H1 (cell line): ENCODE measurements at regions not wholly inside any gene's neighbourhood (a gene's known extent, or its start where the extent isn't known, plus 50 kb on each side); places are given as distances from the start of the nearest gene placed in this dataset.

Experiments used
- CTCF ChIA-PET: fragments of 300-600 bp; sonication (Branson Sonifier 250); formaldehyde crosslinking; loops from one replicate; lab custom pipeline; 2021; ENCODE audit not compliant: partially characterized antibody; lab: Charles Lee
- POLR2A ChIA-PET: fragments of 300-600 bp; sonication (Branson Sonifier 250); formaldehyde crosslinking; loops from one replicate; lab custom pipeline; 2021; ENCODE audit warnings: inconsistent platforms; ENCODE audit not compliant: partially characterized antibody; lab: Charles Lee
- DNase-seq, 2 experiments: peaks; one replicate each; pipeline versions ENCODE4 v3.0.0 to v3.0.0-alpha.2; 2010 to 2022; ENCODE audit warnings: low spot score in 2 of 2, low read depth in 1 of 2, mixed read lengths in 1 of 2
- FAIRE-seq: peaks from 2 replicates; lab custom pipeline; 2011; peaks lifted over from hg19 to GRCh38; lab: Jason Lieb, UNC
- H2AFZ ChIP-seq: 2 replicates; pipeline ENCODE4 v1.8.1; 2012; ENCODE audit warnings: low read length, inconsistent platforms
- H2AK5ac ChIP-seq: 2 replicates; pipeline ENCODE4 v1.6.1; 2013; ENCODE audit warnings: low read depth, low read length
- H2BK120ac ChIP-seq: replicated peaks from 2 replicates; pipeline ENCODE3; 2013; ENCODE audit warnings: low read depth, low read length, inconsistent platforms
- H2BK12ac ChIP-seq: 2 replicates; pipeline ENCODE4 v1.6.1; 2013; ENCODE audit warnings: low read depth, low read length
- H2BK15ac ChIP-seq: 2 replicates; pipeline ENCODE4 v1.6.1; 2013; ENCODE audit warnings: low read length
- H2BK20ac ChIP-seq: 2 replicates; pipeline ENCODE4 v1.6.1; 2013; ENCODE audit warnings: low read length
- H2BK5ac ChIP-seq: 2 replicates; pipeline ENCODE4 v1.6.1; 2013; ENCODE audit warnings: low read depth, low read length
- H3K14ac ChIP-seq: 2 replicates; pipeline ENCODE4 v1.6.1; 2013; ENCODE audit warnings: inconsistent platforms; ENCODE audit not compliant: insufficient read length
- H3K18ac ChIP-seq: 2 replicates; pipeline ENCODE4 v1.6.1; 2013; ENCODE audit warnings: low read length; ENCODE audit errors: extremely low read depth
- H3K23ac ChIP-seq: 2 replicates; pipeline ENCODE4 v1.6.1; 2013; ENCODE audit warnings: inconsistent platforms; ENCODE audit not compliant: insufficient read length
- H3K23me2 ChIP-seq: 2 replicates; pipeline ENCODE4 v1.6.1; 2013; ENCODE audit warnings: low read depth, low read length
- H3K27ac ChIP-seq: 2 replicates; pipeline ENCODE4 v1.6.1; 2011; ENCODE audit warnings: low read depth, low read length, inconsistent platforms
- H3K27me3 ChIP-seq, 4 experiments: replicated peaks in 1 of 4; 1 replicate in 1 of 4; 2 replicates in 3 of 4; pipeline versions ENCODE4 v1.6.1 to v1.8.1; 2011 to 2013; ENCODE audit warnings: low read length in 3 of 4, mild to moderate bottlenecking in 3 of 4, inconsistent platforms in 2 of 4, mixed read lengths in 2 of 4, moderate library complexity in 1 of 4; ENCODE audit not compliant: control insufficient read depth in 3 of 4, insufficient read depth in 3 of 4; ENCODE audit errors: extremely low read depth in 1 of 4
- H3K36me3 ChIP-seq, 4 experiments: 2 replicates each; pipeline versions ENCODE4 v1.6.1 to v1.8.1; 2011 to 2013; ENCODE audit warnings: mild to moderate bottlenecking in 4 of 4, low read length in 3 of 4, moderate library complexity in 2 of 4, control low read depth in 1 of 4, inconsistent platforms in 1 of 4; ENCODE audit not compliant: insufficient read depth in 4 of 4, control insufficient read depth in 2 of 4
- H3K4ac ChIP-seq: replicated peaks from 2 replicates; pipeline ENCODE3; 2013; ENCODE audit warnings: low read length, low read depth, mixed read lengths, inconsistent platforms; ENCODE audit not compliant: insufficient read length
- H3K4me1 ChIP-seq, 4 experiments: replicated peaks in 1 of 4; 1 replicate in 1 of 4; 2 replicates in 3 of 4; pipeline versions ENCODE4 v1.6.1 to v1.8.1; 2011 to 2013; ENCODE audit warnings: low read length in 3 of 4, inconsistent platforms in 2 of 4, mixed read lengths in 1 of 4; ENCODE audit not compliant: insufficient read depth in 4 of 4, control insufficient read depth in 3 of 4
- H3K4me2 ChIP-seq, 2 experiments: 2 replicates each; pipeline versions ENCODE4 v1.6.1 to v1.8.1; 2011 to 2013; ENCODE audit warnings: low read depth in 2 of 2, low read length in 2 of 2, control low read depth in 1 of 2, inconsistent platforms in 1 of 2, mild to moderate bottlenecking in 1 of 2; ENCODE audit not compliant: insufficient read depth in 1 of 2
- H3K4me3 ChIP-seq, 4 experiments: fragments of 200-600, 300-600 bp in 1 of 4; sonication (generic), shearing (Covaris generic), sonication (Bioruptor Twin) in 1 of 4; 2 replicates each; pipeline versions ENCODE4 v1.5.1 to v1.8.1; 2011 to 2016; ENCODE audit warnings: low read length in 4 of 4, low read depth in 3 of 4, control low read depth in 2 of 4, inconsistent platforms in 2 of 4, mild to moderate bottlenecking in 2 of 4, mixed read lengths in 1 of 4, moderate library complexity in 1 of 4; ENCODE audit not compliant: insufficient read depth in 2 of 4; ENCODE audit errors: extremely low read depth in 1 of 4
- H3K56ac ChIP-seq: replicated peaks from 2 replicates; pipeline ENCODE3; 2013; ENCODE audit warnings: low read depth, mild to moderate bottlenecking, mixed read lengths, low read length, inconsistent platforms; ENCODE audit not compliant: insufficient read length
- H3K79me1 ChIP-seq: 2 replicates; pipeline ENCODE4 v1.6.1; 2013; ENCODE audit warnings: low read depth, low read length, control low read depth
- H3K79me2 ChIP-seq, 2 experiments: 2 replicates each; pipeline versions ENCODE4 v1.6.1 to v1.8.1; 2012 to 2013; ENCODE audit warnings: low read length in 2 of 2, mild to moderate bottlenecking in 2 of 2, inconsistent platforms in 1 of 2; ENCODE audit not compliant: insufficient read depth in 2 of 2, control insufficient read depth in 1 of 2
- H3K9ac ChIP-seq, 4 experiments: replicated peaks in 1 of 4; 1 replicate in 1 of 4; 2 replicates in 3 of 4; pipeline versions ENCODE4 v1.6.1 to v1.8.1; 2011 to 2013; ENCODE audit warnings: low read depth in 3 of 4, low read length in 3 of 4, control low read depth in 2 of 4, mild to moderate bottlenecking in 2 of 4, moderate library complexity in 2 of 4, inconsistent platforms in 1 of 4; ENCODE audit errors: extremely low read depth in 1 of 4
- H3K9me3 ChIP-seq, 2 experiments: 2 replicates each; pipeline versions ENCODE4 v1.6.1 to v1.8.1; 2012 to 2013; ENCODE audit warnings: mild to moderate bottlenecking in 2 of 2, moderate library complexity in 2 of 2, control low read depth in 1 of 2, inconsistent platforms in 1 of 2, low read depth in 1 of 2, low read length in 1 of 2, mixed read lengths in 1 of 2; ENCODE audit not compliant: insufficient read depth in 2 of 2
- H4K20me1 ChIP-seq, 2 experiments: replicated peaks in 1 of 2; 2 replicates each; pipeline versions ENCODE3 to v1.8.1; 2011 to 2013; ENCODE audit warnings: inconsistent platforms in 2 of 2, low read length in 2 of 2, mild to moderate bottlenecking in 1 of 2; ENCODE audit not compliant: insufficient read depth in 2 of 2, control insufficient read depth in 1 of 2
- H4K5ac ChIP-seq: 2 replicates; pipeline ENCODE4 v1.6.1; 2013; ENCODE audit warnings: low read length, low read depth, mixed read lengths, inconsistent platforms; ENCODE audit not compliant: insufficient read length
- H4K8ac ChIP-seq: 2 replicates; pipeline ENCODE4 v1.8.0; 2013; ENCODE audit warnings: mild to moderate bottlenecking, moderate library complexity, low read length, inconsistent platforms; ENCODE audit not compliant: insufficient read depth; ENCODE audit errors: extremely low read depth
- H4K91ac ChIP-seq: replicated peaks from 2 replicates; pipeline ENCODE3; 2013; ENCODE audit warnings: low read length, mixed read lengths, inconsistent platforms; ENCODE audit not compliant: insufficient read length
- NANOG ChIP-seq: IDR thresholded peaks from 2 replicates; pipeline ENCODE4 v1.6.1; 2011; ENCODE audit warnings: low read length, low read depth, mild to moderate bottlenecking, inconsistent platforms; ENCODE audit not compliant: insufficient read depth, poor library complexity, severe bottlenecking
- RAD21 ChIP-seq, 2 experiments: IDR thresholded peaks in 1 of 2; conservative IDR thresholded peaks in 1 of 2; 2 replicates each; pipeline ENCODE4 v1.6.1; 2011; ENCODE audit warnings: low read depth in 2 of 2, low read length in 2 of 2, improper control_type of control experiment in 1 of 2, inconsistent platforms in 1 of 2, mild to moderate bottlenecking in 1 of 2, moderate library complexity in 1 of 2
- TBP ChIP-seq: IDR thresholded peaks from 2 replicates; pipeline ENCODE4 v1.6.1; 2011; ENCODE audit warnings: low read depth, low read length, improper control_type of control experiment
- WGBS, 2 experiments: shearing (Covaris generic) in 1 of 2; methylation state at CpG; one replicate each; pipeline versions ENCODE4 v1.1.6 to v1.1.7; 2013 to 2015; ENCODE audit warnings: low lambda C conversion rate in 2 of 2, mixed read lengths in 2 of 2, inconsistent platforms in 1 of 2, low coverage in 1 of 2, missing lambda C conversion rate in 1 of 2; ENCODE audit not compliant: insufficient replicate concordance in 2 of 2, insufficient coverage in 1 of 2, insufficient read length in 1 of 2; ENCODE audit errors: extremely low coverage in 1 of 2, missing lambda C conversion rate in 1 of 2; 5-methylcytosine and 5-hydroxymethylcytosine counted together

DNA sequence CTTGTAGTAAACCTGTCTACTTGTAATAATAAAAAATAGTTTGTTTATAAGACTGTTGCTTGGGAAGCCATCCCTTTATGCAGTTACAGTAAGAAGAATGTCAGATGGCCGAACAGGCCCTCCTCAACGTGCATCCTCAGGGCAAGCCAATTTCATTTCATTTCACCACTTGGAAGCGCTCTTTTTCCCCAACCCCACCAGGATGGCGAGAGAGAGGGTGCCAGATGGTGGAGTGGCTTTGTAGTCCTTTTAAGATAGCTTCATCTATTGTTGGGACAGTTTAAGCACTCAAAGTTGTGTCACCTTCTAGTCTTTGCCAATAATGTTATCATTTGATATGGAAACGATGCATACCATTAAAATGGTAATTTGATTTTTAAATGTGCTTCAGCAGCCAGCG is 356.3 kb upstream of the CAMK1G start:
- no peak overlapping the region for H2BK15ac ChIP-seq
- ChIA-PET POLR2A (no interaction called here), CTCF (interaction anchor here (1.1 to 2.1 kb wide), 5 partner anchors 9 to 127 kb away, joined by 3 to 7 read pairs (median 5); no protein-coding TSS in a partner anchor)
- no peaks in the 10 kb centered on the region; the same call in 1 of the 2 replicates for H3K23me2 ChIP-seq
- no peaks in the 10 kb centered on the region for H3K79me2 ChIP-seq
- no peak overlapping the region for H3K4ac ChIP-seq
- H3K9me3 ChIP-seq: peaks cover 0 to 7% of the 10 kb centered on the region in 2 experiments; a peak in 2 of 4 replicates
- H4K5ac ChIP-seq: no peak overlapping the region
- H3K4me3 ChIP-seq: no peak overlapping the region
- 79% methylated on average over 6 of the region's 6 CpGs; no CpG with 5 or more reads in 1 of the 2 experiments for WGBS, 2 experiments
- no peaks in the 10 kb centered on the region for H3K27me3 ChIP-seq
- no peak for FAIRE-seq
- no peak overlapping the region for H2BK20ac ChIP-seq
- TF ChIP-seq RAD21 (IDR thresholded peaks at IDR 0.05 in 1 of 2, conservative IDR thresholded peaks at IDR 0.05 in 1 of 2; ENCODE audit: low read depth in 2 of 2, low read length in 2 of 2): peak in 1 of 2 experiments; percentile 9; a peak in 1 of 4 replicates
- TF ChIP-seq NANOG: no peak
- no peak for TF ChIP-seq TBP
- H2AFZ ChIP-seq: no peak overlapping the region
- no peaks in the 10 kb centered on the region for H4K20me1 ChIP-seq
- no peak overlapping the region for H3K23ac ChIP-seq
- peaks cover 0 to 6% (median 0%) of the 10 kb centered on the region in 4 experiments; a peak in 1 of 7 replicates for H3K4me1 ChIP-seq
- no peaks in the 10 kb centered on the region for H3K79me1 ChIP-seq
- no peak overlapping the region for H4K8ac ChIP-seq
- H2BK5ac ChIP-seq: no peak overlapping the region
- H3K56ac ChIP-seq: no peak overlapping the region
- no peak overlapping the region for H2BK120ac ChIP-seq
- H3K36me3 ChIP-seq: no peaks in the 10 kb centered on the region; a peak in 1 of 8 replicates
- DNase-seq: no peak
- H2BK12ac ChIP-seq: no peak overlapping the region
- no peak overlapping the region for H3K18ac ChIP-seq
- H4K91ac ChIP-seq: no peak overlapping the region
- no peak overlapping the region for H2AK5ac ChIP-seq
- H3K9ac ChIP-seq: no peak overlapping the region
- no peak overlapping the region for H3K14ac ChIP-seq
- H3K27ac ChIP-seq: no peak overlapping the region
- no peak overlapping the region for H3K4me2 ChIP-seq
